GF-D8 (cell line): ENCODE measurements at regions not wholly inside any gene's neighbourhood (a gene's known extent, or its start where the extent isn't known, plus 50 kb on each side); places are given as distances from the start of the nearest gene placed in this dataset.
"Not testable (repeated sequence)": the region's sequence is repeated elsewhere in the genome, so short reads cannot be mapped to it uniquely, and the experiment has no call there.

Source experiments
- DNase-seq: peaks from one replicate; lab custom pipeline; 2025; lab: John Stamatoyannopoulos, UW

- DNase-seq, result no peak
Measured at GRCh38 chr2:11073776-11074175, 81.5 kb upstream of the SLC66A3 start.

GRCh38 chr2:11074246-11074820 is 80.9 kb upstream of the SLC66A3 start:
- DNase-seq, result no peak

- no peak for DNase-seq
Measured at GRCh38 chr2:11075221-11075620, 80.0 kb upstream of the SLC66A3 start.

- no peak for DNase-seq
Measured at GRCh38 chr2:11077411-11077810, 77.9 kb upstream of the SLC66A3 start.

GRCh38 chr2:11079136-11079824 is 76.0 kb upstream of the SLC66A3 start:
- DNase-seq, result no peak

- DNase-seq, result no peak
Measured at GRCh38 chr2:11080253-11081115, 74.8 kb upstream of the SLC66A3 start.

GRCh38 chr2:11082880-11083279 is 72.4 kb upstream of the SLC66A3 start:
- DNase-seq, result no peak

- DNase-seq, result not testable (repeated sequence)
Measured at GRCh38 chr2:11088821-11089220, 66.4 kb upstream of the SLC66A3 start.

- no peak for DNase-seq
Measured at GRCh38 chr2:11090187-11090586, 65.1 kb upstream of the SLC66A3 start.

GRCh38 chr2:11092701-11093335 is 62.4 kb upstream of the SLC66A3 start:
- no peak for DNase-seq

GRCh38 chr2:11093467-11093866 is 61.8 kb upstream of the SLC66A3 start:
- DNase-seq, result no peak

GRCh38 chr2:11094021-11094810 is 61.1 kb upstream of the SLC66A3 start:
- no peak for DNase-seq

- no peak for DNase-seq
Measured at GRCh38 chr2:11096591-11096990, 58.7 kb upstream of the SLC66A3 start.

GRCh38 chr2:11097038-11097720 is 58.1 kb upstream of the SLC66A3 start:
- no peak for DNase-seq

GRCh38 chr2:11097854-11098387 is 57.3 kb upstream of the SLC66A3 start:
- no peak for DNase-seq

GRCh38 chr2:11099122-11100065 is 55.9 kb upstream of the SLC66A3 start:
- DNase-seq, result no peak

GRCh38 chr2:11100130-11100529 is 55.1 kb upstream of the SLC66A3 start:
- no peak for DNase-seq

- DNase-seq, result no peak
Measured at GRCh38 chr2:11100976-11101375, 54.3 kb upstream of the SLC66A3 start.

- no peak for DNase-seq
Measured at GRCh38 chr2:11101430-11101829, 53.8 kb upstream of the SLC66A3 start.

- no peak for DNase-seq
Measured at GRCh38 chr2:11102466-11102865, 52.8 kb upstream of the SLC66A3 start.
